Activated naive CD8-positive, alpha-beta T cell treated with anti-CD3 and anti-CD28 coated beads, Interleukin-2, amount 50 U/mL, for 16 hours (primary cell): ENCODE measurements at regions not wholly inside any gene's neighbourhood (a gene's known extent, or its start where the extent isn't known, plus 50 kb on each side); places are given as distances from the start of the nearest gene placed in this dataset.
"Not testable (repeated sequence)": the region's sequence is repeated elsewhere in the genome, so short reads cannot be mapped to it uniquely, and the experiment has no call there.

Source experiments
- DNase-seq: peaks from one replicate; pipeline ENCODE4 v3.0.0-alpha.2; 2020; ENCODE audit warnings: low read depth, low spot score

DNA sequence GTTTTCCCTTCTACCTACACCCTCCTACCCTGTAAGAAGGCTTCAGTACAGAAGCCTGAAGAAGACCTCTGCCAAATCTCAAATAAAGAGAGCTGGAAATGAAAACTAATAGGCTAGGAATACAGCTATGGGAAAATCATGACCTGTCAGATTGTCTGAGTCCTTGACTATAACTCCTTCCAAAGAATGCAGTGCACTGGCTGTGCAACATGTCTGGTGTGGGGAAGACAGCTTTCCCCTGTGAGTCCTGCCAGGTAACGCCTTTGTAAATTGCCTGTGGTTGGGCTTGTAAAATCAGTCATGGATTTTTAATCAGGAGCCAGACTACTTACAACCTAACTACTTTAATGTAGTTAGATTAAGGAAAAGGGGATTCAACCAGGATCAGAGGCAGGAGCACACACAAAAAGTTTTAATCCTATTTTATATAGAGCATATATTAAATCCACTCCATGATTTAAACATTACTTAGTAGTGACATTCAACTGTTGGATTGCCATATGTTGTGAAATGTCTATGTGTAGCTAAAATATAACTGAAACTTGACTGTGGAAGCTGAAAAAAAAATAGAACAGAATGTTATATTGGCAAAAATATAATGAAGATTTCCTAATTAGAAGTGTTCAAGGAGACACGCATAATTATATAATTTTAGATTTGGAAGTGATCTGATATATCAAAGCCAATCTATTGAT lies 1667.8 kb downstream of the KCNT2 start:
- DNase-seq: no peak

DNA sequence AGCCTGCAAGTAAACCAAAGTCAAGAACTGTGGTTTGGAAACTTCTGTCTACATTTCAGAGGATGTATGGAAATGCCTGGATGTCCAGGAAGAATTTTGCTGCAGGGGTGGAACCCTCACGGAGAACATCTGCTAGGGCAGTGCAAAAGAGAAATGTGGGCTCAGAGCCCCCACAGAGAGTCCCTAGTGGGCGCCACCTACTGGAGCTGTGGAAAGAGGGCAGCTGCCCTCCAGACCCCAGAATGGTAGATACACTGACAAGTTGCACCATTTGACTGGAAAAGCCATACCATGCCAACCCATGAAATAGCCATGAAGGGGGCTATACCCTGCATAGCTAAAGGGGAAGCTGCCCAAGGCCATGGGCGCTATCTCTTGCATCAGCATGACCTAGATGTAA lies 1672.4 kb downstream of the KCNT2 start:
- DNase-seq: no peak

DNA sequence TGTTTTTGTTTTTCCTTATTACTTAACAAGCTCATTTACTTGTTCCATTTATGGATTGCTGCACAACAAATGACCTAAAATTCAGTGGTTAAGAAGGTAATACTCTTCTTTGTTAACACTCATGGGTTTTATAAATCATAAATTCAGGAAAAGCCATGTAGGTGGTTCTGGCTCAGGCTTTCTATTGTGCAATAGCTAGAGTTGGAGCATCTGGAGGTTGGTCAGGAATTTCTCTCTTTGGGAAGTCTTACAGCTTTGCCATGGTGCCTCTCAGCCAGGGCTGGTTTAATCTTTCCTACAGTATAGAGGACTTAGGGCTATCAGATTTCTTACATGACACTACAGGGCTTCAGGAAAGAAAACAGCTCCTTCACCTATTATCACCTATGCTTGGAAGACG lies 1677.1 kb downstream of the KCNT2 start:
- no peak for DNase-seq

- no peak for DNase-seq
Measured at GRCh38 chr1:194930132-194930531, 1678.1 kb downstream of the KCNT2 start.

DNA sequence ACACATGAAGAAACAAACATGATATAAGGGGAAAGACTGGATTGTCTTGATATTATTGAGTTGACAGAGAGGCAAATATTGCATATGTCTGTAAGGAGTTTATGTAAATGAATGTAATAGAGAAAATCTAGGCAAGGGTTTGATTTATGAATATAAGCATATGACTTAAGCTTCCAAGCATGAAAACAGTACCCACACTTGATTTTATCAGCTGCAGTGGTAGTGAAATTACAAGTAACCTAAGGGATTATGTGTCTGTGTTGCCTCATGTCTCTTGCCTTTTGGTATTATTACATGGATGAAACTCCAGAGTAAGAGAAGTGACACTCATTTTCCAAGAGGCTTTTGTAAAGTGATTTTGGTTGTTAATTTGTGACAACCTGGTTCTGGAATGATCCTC lies 1678.9 kb downstream of the KCNT2 start:
- DNase-seq: no peak

- DNase-seq: no peak
Measured at GRCh38 chr1:194919146-194919545, 1689.1 kb downstream of the KCNT2 start.

- no peak for DNase-seq
Measured at GRCh38 chr1:194917769-194918168, 1690.5 kb downstream of the KCNT2 start.

DNA sequence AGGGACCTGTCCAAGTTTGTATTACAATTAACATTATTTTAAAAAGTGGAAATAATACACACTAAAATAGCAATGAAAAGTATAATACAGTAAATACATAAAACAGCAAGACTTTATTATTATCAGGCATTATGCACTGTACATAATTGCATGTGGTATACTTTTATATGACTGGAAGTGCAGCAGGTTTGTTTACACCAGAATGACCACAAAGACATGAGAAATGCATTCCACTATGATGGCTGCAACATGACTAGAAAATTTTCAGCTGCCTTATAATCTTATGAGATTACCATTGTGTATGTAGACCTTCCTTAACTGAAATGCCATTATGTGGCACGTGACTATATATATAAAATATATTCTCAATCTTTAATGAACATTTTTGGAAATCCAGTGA lies 1699.6 kb downstream of the KCNT2 start:
- DNase-seq: no peak

DNA sequence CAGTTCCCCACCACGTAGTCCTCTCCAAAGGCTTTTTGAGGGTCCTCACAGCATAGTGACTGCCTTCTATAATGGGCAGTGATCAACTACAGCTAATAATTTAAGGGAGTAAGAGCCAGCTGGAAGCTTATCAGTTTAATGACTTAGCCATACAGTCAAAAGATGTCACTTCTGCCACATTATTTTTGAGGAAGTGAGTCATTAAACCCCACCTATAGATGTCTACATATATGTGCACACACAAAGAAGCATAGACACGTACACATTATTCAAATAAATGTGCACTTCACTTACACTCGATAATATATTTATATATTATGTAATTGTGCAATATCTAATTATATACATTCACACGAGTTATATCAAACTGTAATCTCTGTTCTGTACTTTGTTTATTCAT lies 1704.7 kb downstream of the KCNT2 start:
- no peak for DNase-seq

DNA sequence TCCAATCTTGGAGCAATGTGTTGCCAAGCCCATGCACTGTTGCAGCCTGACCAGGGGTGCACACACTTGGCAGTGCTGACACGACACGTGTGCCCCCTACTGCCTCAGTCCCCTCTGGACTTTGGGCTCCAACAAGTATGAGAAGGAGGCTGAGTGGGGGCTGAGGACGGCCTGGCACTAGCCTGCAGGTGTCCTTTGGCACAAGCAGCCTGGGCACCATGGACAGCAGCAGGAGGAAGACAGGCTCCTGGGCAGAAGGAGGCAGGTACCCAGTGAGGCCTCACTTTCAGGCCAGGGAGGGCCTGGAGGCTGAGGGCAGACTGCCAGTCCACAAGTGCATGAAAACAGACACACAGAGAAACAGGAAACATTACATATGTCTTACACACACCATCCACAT lies 1702.9 kb upstream of the B3GALT2 start:
- no peak for DNase-seq

GRCh38 chr1:194870860-194871259 lies 1684.4 kb upstream of the B3GALT2 start:
- DNase-seq: no peak

DNA sequence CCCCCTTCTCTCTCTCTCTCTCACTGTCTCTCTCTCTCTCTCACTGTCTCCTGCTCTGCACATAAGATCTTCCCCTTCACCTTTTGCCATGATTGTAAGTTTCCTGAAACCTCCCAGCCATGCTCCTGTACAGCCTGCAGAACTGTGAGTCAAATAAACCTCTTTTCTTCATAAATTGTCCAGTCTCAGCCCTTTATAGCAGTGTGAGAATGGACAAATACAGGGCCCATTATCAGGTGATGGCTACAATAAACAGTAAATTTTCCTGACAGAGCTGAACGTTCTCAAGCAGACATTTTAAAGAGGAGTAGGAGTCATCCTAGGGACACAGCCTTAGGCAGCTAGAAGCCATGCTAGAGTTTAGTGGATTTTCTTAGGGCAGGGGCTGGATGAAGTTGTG lies 1679.7 kb upstream of the B3GALT2 start:
- DNase-seq: no peak

DNA sequence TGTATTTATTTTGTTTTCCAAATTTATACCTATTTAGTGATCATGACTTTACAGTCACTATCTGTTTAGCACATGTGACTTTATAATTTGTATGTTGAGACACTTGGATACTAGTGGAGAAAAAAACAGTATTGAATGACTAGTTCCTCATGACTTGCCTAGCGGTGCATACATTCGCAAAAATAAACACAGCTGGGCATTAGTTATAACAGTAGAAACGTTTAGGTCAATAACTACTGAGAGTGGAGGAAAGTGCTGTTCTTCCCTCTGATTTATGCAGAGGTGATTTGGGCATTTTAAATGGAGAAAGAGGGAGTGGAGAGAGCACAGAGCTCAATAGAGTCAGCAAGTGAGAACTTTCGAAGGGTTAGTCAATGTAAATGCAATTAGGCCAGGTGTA lies 1679.0 kb upstream of the B3GALT2 start:
- no peak for DNase-seq

GRCh38 chr1:194862129-194862528 lies 1675.7 kb upstream of the B3GALT2 start:
- DNase-seq: no peak

DNA sequence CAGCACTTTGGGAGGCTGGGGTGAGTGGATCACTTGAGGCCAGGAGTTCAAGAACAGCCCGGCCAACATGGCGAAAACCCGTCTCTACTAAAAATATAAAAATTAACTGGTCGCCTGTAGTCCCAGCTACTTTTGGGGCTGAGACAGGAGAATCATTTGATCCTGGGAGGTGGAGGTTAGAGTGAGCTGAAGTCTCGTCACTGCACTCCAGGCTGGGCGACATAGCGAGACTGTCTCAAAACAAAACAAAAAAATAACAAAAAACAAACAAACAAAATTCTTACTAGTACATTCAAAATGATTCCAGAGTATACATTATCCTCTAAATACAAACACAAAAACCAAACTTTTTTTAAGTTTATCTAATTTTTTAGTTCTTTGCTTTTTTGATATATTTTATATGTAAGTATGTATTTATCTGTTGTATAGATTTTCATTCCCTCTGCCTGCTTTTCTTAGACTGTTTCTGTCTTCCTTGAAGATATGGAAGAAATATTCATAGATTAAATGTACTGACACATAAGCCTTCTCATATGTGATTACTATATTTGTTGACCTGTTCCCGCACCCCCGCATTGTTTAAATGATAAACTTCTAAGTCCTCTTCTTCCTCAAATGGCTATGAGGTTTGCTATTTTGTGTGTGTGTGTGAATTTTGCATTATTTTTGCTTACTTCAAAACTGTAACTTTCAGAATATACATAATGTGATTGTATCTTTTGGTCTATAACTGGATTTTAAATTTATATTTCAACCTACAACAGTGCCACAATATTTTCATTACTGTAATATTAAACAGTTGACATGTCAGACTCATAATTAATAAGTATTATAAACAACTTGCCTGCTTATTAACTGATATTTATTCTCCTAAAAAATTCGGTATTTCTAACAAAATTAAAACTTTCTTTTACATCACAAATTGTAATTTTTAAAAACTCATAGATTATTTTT lies 1674.1 kb upstream of the B3GALT2 start:
- no peak for DNase-seq

GRCh38 chr1:194859481-194860154 lies 1673.2 kb upstream of the B3GALT2 start:
- not testable (repeated sequence) for DNase-seq

GRCh38 chr1:194858811-194859480 lies 1672.5 kb upstream of the B3GALT2 start:
- DNase-seq: not testable (repeated sequence)

GRCh38 chr1:194857413-194857812 lies 1671.0 kb upstream of the B3GALT2 start:
- no peak for DNase-seq

DNA sequence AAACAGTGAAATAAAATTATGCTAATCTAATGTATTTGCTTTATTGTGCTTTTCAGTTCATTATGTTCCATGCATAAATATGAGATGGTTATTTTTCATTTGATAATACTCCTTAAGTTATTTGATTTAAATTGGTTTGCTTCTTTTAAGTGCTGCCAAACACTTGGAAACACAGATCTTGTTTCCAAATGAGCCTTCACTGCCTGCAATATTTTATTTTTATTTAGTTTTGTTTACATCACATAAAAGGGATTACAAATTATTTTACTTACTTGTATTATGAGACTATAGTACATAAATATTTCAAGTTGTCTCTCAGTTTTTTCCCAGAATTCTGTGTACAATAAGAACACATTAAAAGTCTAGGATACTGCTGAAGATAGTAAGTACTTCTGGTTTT lies 1662.4 kb upstream of the B3GALT2 start:
- DNase-seq: no peak

DNA sequence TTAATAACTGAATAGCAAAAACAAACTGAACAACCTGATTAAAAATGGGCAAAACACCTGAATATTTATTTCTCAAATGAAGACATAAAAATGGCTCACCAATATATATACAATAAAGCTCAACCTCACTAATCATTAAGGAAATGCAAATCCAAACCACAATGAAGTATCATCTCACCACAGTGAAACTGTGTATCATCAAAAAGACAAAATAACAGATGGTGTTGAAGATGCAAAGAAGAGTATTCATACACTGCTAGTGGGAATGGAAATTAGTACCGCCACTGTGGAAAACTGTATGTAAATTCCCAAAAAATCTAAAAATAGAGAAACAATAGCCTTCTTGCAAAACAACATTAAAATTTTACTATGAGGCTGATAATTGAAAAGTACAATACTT lies 1660.1 kb upstream of the B3GALT2 start:
- DNase-seq: no peak

DNA sequence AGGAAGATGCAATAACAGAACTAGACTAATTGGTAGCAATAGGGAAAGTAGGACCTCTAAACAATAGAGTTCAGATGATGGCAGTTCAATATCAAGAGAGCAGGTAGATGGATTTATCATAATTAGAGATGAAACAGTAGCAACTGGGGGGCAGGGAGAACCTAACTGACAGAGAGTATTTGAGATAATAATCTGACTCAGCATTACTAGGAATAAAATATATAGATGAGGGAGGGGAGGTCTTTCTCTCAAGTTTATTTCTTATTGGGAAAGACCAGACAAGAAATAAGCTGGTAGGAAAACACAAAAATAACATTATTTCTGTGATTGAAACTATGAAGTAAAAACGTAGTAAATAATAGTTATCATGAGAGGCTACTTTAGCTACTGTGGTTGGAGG lies 1656.7 kb upstream of the B3GALT2 start:
- no peak for DNase-seq

DNA sequence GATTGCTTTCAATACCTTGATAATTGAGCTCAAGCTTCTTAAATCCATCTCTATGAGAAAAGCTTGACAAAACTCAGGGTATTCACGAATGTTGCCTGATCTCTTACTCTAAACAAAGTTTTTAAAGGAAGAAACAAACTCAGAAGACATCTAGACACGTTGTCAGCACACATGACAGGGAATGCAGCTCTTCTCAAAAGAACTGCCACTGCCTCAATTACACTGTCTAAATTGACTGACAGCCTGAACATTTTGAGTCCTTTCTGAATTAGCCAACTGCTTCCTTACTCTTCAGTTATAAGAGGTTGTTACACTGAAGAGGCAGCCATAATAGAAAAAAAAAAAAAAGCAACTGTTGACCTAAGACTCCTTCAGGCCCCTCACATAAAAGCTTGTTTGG lies 1646.7 kb upstream of the B3GALT2 start:
- DNase-seq: no peak
